ENCODE measurements at regions not wholly inside any gene's neighbourhood (a gene's known extent, or its start where the extent isn't known, plus 50 kb on each side); places are given as distances from the start of the nearest gene placed in this dataset.

DNA sequence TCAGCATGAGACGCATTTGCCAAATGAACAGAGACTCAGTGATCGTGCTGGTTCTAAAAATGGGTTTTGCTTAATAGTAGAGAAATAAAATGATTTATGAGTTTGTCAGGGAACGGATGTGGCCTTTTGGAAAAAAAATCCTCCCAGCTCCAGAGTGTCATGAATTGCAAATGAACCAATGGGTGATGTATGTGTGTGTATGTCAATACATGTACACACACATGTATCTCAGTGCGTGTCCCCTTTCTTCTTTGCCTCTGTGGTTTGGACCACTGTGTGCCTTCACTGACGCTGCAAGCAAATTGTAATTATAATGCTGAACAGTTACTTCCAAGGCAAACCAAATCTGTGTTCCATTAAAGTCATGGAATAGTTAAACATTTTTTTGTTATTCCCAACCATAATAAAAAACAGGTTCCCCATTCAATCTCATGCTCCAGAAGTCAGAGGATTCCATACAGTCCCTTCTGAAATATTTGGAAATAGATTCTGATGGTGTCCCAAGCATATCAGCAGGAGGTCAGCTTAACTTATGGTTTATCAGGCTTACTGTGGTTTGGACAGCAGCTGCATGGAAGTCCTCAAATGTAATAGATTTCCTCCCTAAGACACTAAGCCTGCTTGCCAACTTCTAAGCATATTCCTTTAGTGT is 630.5 kb downstream of the ACTL7B start:
- H3K4me3 ChIP-seq (ENCODE audit: low read length, poor library complexity, severe bottlenecking), result no peak overlapping the region
- no peaks in the 10 kb centered on the region for H3F3A ChIP-seq (ENCODE audit: low read depth)
- H3K36me3 ChIP-seq (ENCODE audit: insufficient read depth, low read length), result no peaks in the 10 kb centered on the region
- H2AFZ ChIP-seq (ENCODE audit: low read length), result no peak overlapping the region
- H3K9me3 ChIP-seq (ENCODE audit: insufficient read depth, low read depth, low read length), result no peaks in the 10 kb centered on the region; the same call in 1 of the 2 replicates
- no peaks in the 10 kb centered on the region for H3K9me2 ChIP-seq (replicated peaks; ENCODE audit: low read depth, low read length)
- no peak overlapping the region for H3K9ac ChIP-seq (ENCODE audit: low read depth, low read length, poor library complexity, severe bottlenecking)
- no peaks in the 10 kb centered on the region for H4K20me1 ChIP-seq (ENCODE audit: insufficient read depth, low read length, poor library complexity, severe bottlenecking)
- TF ChIP-seq EZH2phosphoT487 (IDR thresholded peaks at IDR 0.05; ENCODE audit: borderline replicate concordance), result no peak
- no peaks in the 10 kb centered on the region for H3K4me1 ChIP-seq (ENCODE audit: insufficient read depth, low read length, poor library complexity, severe bottlenecking)
- no peaks in the 10 kb centered on the region for H3K27me3 ChIP-seq (ENCODE audit: insufficient read depth, low read length, poor library complexity, severe bottlenecking)
- H3K4me2 ChIP-seq (ENCODE audit: low read depth, low read length, poor library complexity, severe bottlenecking), result no peak overlapping the region
- H3K79me2 ChIP-seq (ENCODE audit: insufficient read depth, low read length), result no peaks in the 10 kb centered on the region

DNA sequence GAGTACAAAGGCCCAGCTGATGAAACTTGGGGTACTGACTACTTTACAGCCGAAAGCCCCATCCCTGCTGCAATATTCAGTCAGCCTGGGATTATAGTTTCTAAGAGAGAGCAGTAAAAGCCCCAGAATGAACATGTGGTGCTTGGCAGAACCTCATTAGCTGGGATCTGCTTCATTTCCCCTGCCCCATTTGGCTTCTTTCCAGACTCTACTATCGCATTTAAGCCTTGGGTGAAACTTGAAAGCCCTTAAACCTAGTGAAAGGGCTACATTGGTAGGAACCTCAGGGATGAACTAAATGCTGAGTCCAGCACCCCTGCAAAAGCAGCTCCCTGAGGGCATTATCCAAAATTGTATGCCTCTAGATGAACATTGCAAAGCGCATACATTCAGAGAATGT is 631.1 kb downstream of the ACTL7B start:
- Histone ChIP-seq H4K20me1 (ENCODE audit: insufficient read depth, low read length, poor library complexity, severe bottlenecking) (no peaks in the 10 kb centered on the region), H3K4me3 (ENCODE audit: low read length, poor library complexity, severe bottlenecking) (no peak overlapping the region), H3K9me3 (ENCODE audit: insufficient read depth, low read depth, low read length) (no peaks in the 10 kb centered on the region; the same call in 1 of the 2 replicates), H2AFZ (ENCODE audit: low read length) (no peak overlapping the region), H3F3A (ENCODE audit: low read depth) (no peaks in the 10 kb centered on the region), H3K9me2 (replicated peaks; ENCODE audit: low read depth, low read length) (no peaks in the 10 kb centered on the region), H3K27me3 (ENCODE audit: insufficient read depth, low read length, poor library complexity, severe bottlenecking) (no peaks in the 10 kb centered on the region), H3K79me2 (ENCODE audit: insufficient read depth, low read length) (no peaks in the 10 kb centered on the region), H3K4me2 (ENCODE audit: low read depth, low read length, poor library complexity, severe bottlenecking) (no peak overlapping the region), H3K36me3 (ENCODE audit: insufficient read depth, low read length) (no peaks in the 10 kb centered on the region), H3K4me1 (ENCODE audit: insufficient read depth, low read length, poor library complexity, severe bottlenecking) (no peaks in the 10 kb centered on the region), H3K9ac (ENCODE audit: low read depth, low read length, poor library complexity, severe bottlenecking) (no peak overlapping the region)
- no peak for TF ChIP-seq EZH2phosphoT487 (IDR thresholded peaks at IDR 0.05; ENCODE audit: borderline replicate concordance)
- TF ChIP-seq, protein P1, sequence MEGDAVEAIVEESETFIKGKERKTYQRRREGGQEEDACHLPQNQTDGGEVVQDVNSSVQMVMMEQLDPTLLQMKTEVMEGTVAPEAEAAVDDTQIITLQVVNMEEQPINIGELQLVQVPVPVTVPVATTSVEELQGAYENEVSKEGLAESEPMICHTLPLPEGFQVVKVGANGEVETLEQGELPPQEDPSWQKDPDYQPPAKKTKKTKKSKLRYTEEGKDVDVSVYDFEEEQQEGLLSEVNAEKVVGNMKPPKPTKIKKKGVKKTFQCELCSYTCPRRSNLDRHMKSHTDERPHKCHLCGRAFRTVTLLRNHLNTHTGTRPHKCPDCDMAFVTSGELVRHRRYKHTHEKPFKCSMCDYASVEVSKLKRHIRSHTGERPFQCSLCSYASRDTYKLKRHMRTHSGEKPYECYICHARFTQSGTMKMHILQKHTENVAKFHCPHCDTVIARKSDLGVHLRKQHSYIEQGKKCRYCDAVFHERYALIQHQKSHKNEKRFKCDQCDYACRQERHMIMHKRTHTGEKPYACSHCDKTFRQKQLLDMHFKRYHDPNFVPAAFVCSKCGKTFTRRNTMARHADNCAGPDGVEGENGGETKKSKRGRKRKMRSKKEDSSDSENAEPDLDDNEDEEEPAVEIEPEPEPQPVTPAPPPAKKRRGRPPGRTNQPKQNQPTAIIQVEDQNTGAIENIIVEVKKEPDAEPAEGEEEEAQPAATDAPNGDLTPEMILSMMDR (conservative IDR thresholded peaks at IDR 0.05; ENCODE audit: low read length), result no peak

DNA sequence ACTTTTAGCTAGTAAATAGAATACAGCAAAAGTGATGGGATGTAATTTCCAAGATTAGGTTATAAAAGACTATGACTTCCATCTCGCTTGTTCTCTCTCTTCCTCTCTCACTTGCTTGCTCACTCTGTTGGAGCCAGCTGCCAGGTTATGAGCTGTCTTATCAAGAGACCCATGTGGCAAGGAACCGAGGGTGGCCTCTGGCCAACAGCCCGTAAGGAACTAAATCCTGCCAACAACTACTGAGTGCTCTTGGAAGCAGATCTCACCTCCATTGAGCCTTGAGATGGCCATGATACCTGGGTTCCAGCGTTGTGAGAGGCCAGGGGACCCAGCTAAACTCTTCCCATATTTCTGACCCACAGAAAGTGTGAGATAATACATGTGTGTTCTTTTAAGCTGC is 636.1 kb downstream of the ACTL7B start:
- no peak overlapping the region for H2AFZ ChIP-seq (ENCODE audit: low read length)
- H3K4me3 ChIP-seq (ENCODE audit: low read length, poor library complexity, severe bottlenecking), result no peak overlapping the region
- H3K9me3 ChIP-seq (ENCODE audit: insufficient read depth, low read depth, low read length), result no peaks in the 10 kb centered on the region
- H3K4me2 ChIP-seq (ENCODE audit: low read depth, low read length, poor library complexity, severe bottlenecking), result no peak overlapping the region
- H4K20me1 ChIP-seq (ENCODE audit: insufficient read depth, low read length, poor library complexity, severe bottlenecking), result no peaks in the 10 kb centered on the region
- no peaks in the 10 kb centered on the region for H3K79me2 ChIP-seq (ENCODE audit: insufficient read depth, low read length)
- no peak overlapping the region for H3K9ac ChIP-seq (ENCODE audit: low read depth, low read length, poor library complexity, severe bottlenecking)
- TF ChIP-seq, protein P1 (conservative IDR thresholded peaks at IDR 0.05; ENCODE audit: low read length), result no peak
- no peak for TF ChIP-seq EZH2phosphoT487 (IDR thresholded peaks at IDR 0.05; ENCODE audit: borderline replicate concordance)
- H3K36me3 ChIP-seq (ENCODE audit: insufficient read depth, low read length), result no peaks in the 10 kb centered on the region
- no peaks in the 10 kb centered on the region for H3K27me3 ChIP-seq (ENCODE audit: insufficient read depth, low read length, poor library complexity, severe bottlenecking)
- H3K4me1 ChIP-seq (ENCODE audit: insufficient read depth, low read length, poor library complexity, severe bottlenecking), result no peaks in the 10 kb centered on the region
- no peaks in the 10 kb centered on the region for H3K9me2 ChIP-seq (replicated peaks; ENCODE audit: low read depth, low read length)
- no peaks in the 10 kb centered on the region for H3F3A ChIP-seq (ENCODE audit: low read depth)

Data from Loucy (cell line).